ENCODE measurements at regions not wholly inside any gene's neighbourhood (a gene's known extent, or its start where the extent isn't known, plus 50 kb on each side); places are given as distances from the start of the nearest gene placed in this dataset.

DNA sequence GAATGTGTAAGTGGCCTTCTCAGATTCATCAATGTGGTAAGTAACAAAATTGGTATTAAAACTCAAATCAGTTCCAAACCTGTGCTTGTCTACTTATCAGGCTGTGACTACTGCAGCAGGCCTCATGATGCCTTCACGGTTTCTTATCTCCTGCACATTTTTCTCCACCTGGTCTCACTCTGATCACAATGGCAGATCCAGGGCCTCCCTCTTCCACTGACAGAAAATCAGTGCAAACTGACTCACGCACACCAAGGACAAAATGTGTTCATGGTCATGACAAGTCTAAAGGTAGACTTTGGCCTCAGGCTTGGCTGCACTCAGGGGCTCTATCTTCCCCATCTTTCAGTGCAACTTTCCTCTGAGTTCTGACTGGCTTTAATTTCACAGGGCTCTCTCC, 56.7 kb upstream of the ATP1A1 start (continued):
- TF ChIP-seq BRF2 (CRISPR knock-in tag; IDR thresholded peaks at IDR 0.05): no peak
- TF ChIP-seq, protein P1, sequence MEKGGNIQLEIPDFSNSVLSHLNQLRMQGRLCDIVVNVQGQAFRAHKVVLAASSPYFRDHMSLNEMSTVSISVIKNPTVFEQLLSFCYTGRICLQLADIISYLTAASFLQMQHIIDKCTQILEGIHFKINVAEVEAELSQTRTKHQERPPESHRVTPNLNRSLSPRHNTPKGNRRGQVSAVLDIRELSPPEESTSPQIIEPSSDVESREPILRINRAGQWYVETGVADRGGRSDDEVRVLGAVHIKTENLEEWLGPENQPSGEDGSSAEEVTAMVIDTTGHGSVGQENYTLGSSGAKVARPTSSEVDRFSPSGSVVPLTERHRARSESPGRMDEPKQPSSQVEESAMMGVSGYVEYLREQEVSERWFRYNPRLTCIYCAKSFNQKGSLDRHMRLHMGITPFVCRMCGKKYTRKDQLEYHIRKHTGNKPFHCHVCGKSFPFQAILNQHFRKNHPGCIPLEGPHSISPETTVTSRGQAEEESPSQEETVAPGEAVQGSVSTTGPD (CRISPR knock-in tag; IDR thresholded peaks at IDR 0.05): no peak
- no peak for TF ChIP-seq ZNF260 (CRISPR knock-in tag; IDR thresholded peaks at IDR 0.05; ENCODE audit: borderline replicate concordance, low read depth)
- TF ChIP-seq ZNF10 (CRISPR knock-in tag; IDR thresholded peaks at IDR 0.05; ENCODE audit: borderline replicate concordance, low read depth): no peak
- no peak for TF ChIP-seq CHD2 (IDR thresholded peaks at IDR 0.05; ENCODE audit: low read depth, low read length)
- TF ChIP-seq ZNF280D (CRISPR knock-in tag; IDR thresholded peaks at IDR 0.05): no peak
- TF ChIP-seq SETDB1 (CRISPR knock-in tag; IDR thresholded peaks at IDR 0.05; ENCODE audit: borderline replicate concordance): no peak
- TF ChIP-seq ZC3H13 (CRISPR knock-in tag; IDR thresholded peaks at IDR 0.05): no peak
- no peak for TF ChIP-seq ZNF598 (CRISPR knock-in tag; IDR thresholded peaks at IDR 0.05; ENCODE audit: borderline replicate concordance)
- TF ChIP-seq SP140L (CRISPR knock-in tag; IDR thresholded peaks at IDR 0.05; ENCODE audit: borderline replicate concordance): no peak
- TF ChIP-seq SMAD9 (CRISPR knock-in tag; IDR thresholded peaks at IDR 0.05): no peak
- TF ChIP-seq, protein P2, sequence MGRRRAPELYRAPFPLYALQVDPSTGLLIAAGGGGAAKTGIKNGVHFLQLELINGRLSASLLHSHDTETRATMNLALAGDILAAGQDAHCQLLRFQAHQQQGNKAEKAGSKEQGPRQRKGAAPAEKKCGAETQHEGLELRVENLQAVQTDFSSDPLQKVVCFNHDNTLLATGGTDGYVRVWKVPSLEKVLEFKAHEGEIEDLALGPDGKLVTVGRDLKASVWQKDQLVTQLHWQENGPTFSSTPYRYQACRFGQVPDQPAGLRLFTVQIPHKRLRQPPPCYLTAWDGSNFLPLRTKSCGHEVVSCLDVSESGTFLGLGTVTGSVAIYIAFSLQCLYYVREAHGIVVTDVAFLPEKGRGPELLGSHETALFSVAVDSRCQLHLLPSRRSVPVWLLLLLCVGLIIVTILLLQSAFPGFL (CRISPR knock-in tag; IDR thresholded peaks at IDR 0.05): no peak
- TF ChIP-seq KDM2A (CRISPR knock-in tag; IDR thresholded peaks at IDR 0.05; ENCODE audit: borderline replicate concordance, low read depth): no peak
- no peak for TF ChIP-seq JUN (CRISPR knock-in tag; IDR thresholded peaks at IDR 0.05)
- no peak for TF ChIP-seq DBP (CRISPR knock-in tag; IDR thresholded peaks at IDR 0.05; ENCODE audit: not compliant biosample characterization)
- no peak for TF ChIP-seq HMGXB4 (CRISPR knock-in tag; IDR thresholded peaks at IDR 0.05; ENCODE audit: borderline replicate concordance in 1 of 2, low read depth in 1 of 2)
- TF ChIP-seq ZSCAN22 (CRISPR knock-in tag; IDR thresholded peaks at IDR 0.05): no peak
- TF ChIP-seq MAZ (IDR thresholded peaks at IDR 0.05; ENCODE audit: borderline replicate concordance, low read depth, low read length): no peak
- TF ChIP-seq MAZ (CRISPR knock-in tag; IDR thresholded peaks at IDR 0.05; ENCODE audit: low read depth): no peak
